A549 (cell line): ENCODE measurements at regions not wholly inside any gene's neighbourhood (a gene's known extent, or its start where the extent isn't known, plus 50 kb on each side); places are given as distances from the start of the nearest gene placed in this dataset.
"Not testable (repeated sequence)": the region's sequence is repeated elsewhere in the genome, so short reads cannot be mapped to it uniquely, and the experiment has no call there.

ENCODE experiments used
- ATAC-seq, 2 experiments: fragments of 200-7000 bp in 1 of 2; fragments of >200 bp in 1 of 2; cut with Nextera tagmentation in 1 of 2; cut with Tn5 transposase in 1 of 2; 3 replicates each; pipeline versions ENCODE4 v1.8.0 to v1.9.1; 2018 to 2020; ENCODE audit warnings: mild to moderate bottlenecking in 1 of 2, moderate library complexity in 1 of 2
- CTCF ChIA-PET: fragments of 300-600 bp; sonication (Branson Sonifier 250); formaldehyde crosslinking; extraction: SDS; loops from one replicate; lab custom pipeline; 2021; ENCODE audit warnings: antibody characterized with exemption, inconsistent platforms; lab: Yijun Ruan, JAX
- POLR2A ChIA-PET: fragments of 350-600 bp; formaldehyde crosslinking; extraction: SDS; loops from one replicate; lab custom pipeline; 2021; ENCODE audit warnings: antibody characterized with exemption, inconsistent platforms; lab: Yijun Ruan, JAX
- DNase-seq, 2 experiments: peaks; one replicate each; pipeline versions ENCODE4 v3.0.0 to v3.0.0-alpha.2; 2011 to 2016; ENCODE audit warnings: low read depth in 1 of 2, low spot score in 1 of 2
- FAIRE-seq: peaks from 2 replicates; lab custom pipeline; 2011; peaks lifted over from hg19 to GRCh38; lab: Jason Lieb, UNC
- H3K27ac ChIP-seq, 2 experiments: fragments of >200 bp; sonication (Bioruptor Twin); formaldehyde crosslinking; 3 replicates each; pipeline ENCODE4 v1.5.1; 2016 to 2017
- H3K4me1 ChIP-seq: fragments of >200 bp; sonication (Bioruptor Twin); formaldehyde crosslinking; 3 replicates; pipeline ENCODE4 v1.6.1; 2016
- H3K4me2 ChIP-seq: fragments of >200 bp; sonication (Bioruptor Twin); formaldehyde crosslinking; 3 replicates; pipeline ENCODE4 v1.6.1; 2016
- H3K4me3 ChIP-seq: fragments of >200 bp; sonication (Bioruptor Twin); formaldehyde crosslinking; 3 replicates; pipeline ENCODE4 v1.5.1; 2016
- H3K9me3 ChIP-seq: fragments of >200 bp; sonication (Bioruptor Twin); formaldehyde crosslinking; 3 replicates; pipeline ENCODE4 v1.6.1; 2016
- CBX2 ChIP-seq: fragments of 200-600 bp; sonication (generic); IDR thresholded peaks from 2 replicates; pipeline ENCODE4 v1.6.1; 2016; ENCODE audit warnings: low read depth, mild to moderate bottlenecking, borderline replicate concordance
- CBX8 ChIP-seq: fragments of 200-600 bp; sonication (generic); IDR thresholded peaks from 2 replicates; pipeline ENCODE4 v1.6.1; 2016
- CEBPB ChIP-seq, 2 experiments: fragments of >200 bp in 1 of 2; sonication (Bioruptor Twin) in 1 of 2; formaldehyde crosslinking in 1 of 2; IDR thresholded peaks; 2 replicates each; pipeline ENCODE4 v1.6.1; 2012 to 2016
- EHF ChIP-seq: fragments of 250-450 bp; sonication (Bioruptor Pico); IDR thresholded peaks from 2 replicates; pipeline ENCODE4 v1.5.0; 2020; ENCODE audit warnings: mild to moderate bottlenecking
- FOXS1 ChIP-seq: fragments of 250-450 bp; sonication (Bioruptor Pico); IDR thresholded peaks from 2 replicates; pipeline ENCODE4 v1.5.0; 2020; ENCODE audit warnings: mild to moderate bottlenecking, moderate library complexity
- HOXB5 ChIP-seq: fragments of 250-450 bp; sonication (Bioruptor Pico); IDR thresholded peaks from 2 replicates; pipeline ENCODE4 v1.5.0; 2020; ENCODE audit warnings: mild to moderate bottlenecking, moderate library complexity
- JUN ChIP-seq, 2 experiments: fragments of >200 bp; sonication (Bioruptor Twin); formaldehyde crosslinking; IDR thresholded peaks; 2 replicates in 1 of 2; 3 replicates in 1 of 2; pipeline ENCODE4 v1.6.1; 2016 to 2017
- KDM1A ChIP-seq: fragments of 200-600 bp; sonication (generic); IDR thresholded peaks from 2 replicates; pipeline ENCODE4 v1.6.1; 2016; ENCODE audit warnings: low read depth, mild to moderate bottlenecking
- MAFK ChIP-seq: fragments of 450-650 bp; IDR thresholded peaks from 2 replicates; pipeline ENCODE4 v1.6.1; 2014; ENCODE audit not compliant: partially characterized antibody
- NFE2L2 ChIP-seq: fragments of 150-350 bp; conservative IDR thresholded peaks from 2 replicates; pipeline ENCODE4 v1.6.1; 2014; ENCODE audit warnings: low read length
- NPAS2 ChIP-seq: fragments of 250-450 bp; sonication (Bioruptor Pico); IDR thresholded peaks from 2 replicates; pipeline ENCODE4 v1.8.0; 2022; ENCODE audit warnings: mild to moderate bottlenecking, moderate library complexity, borderline replicate concordance
- NR3C1 ChIP-seq: fragments of >200 bp; sonication (Bioruptor Twin); formaldehyde crosslinking; IDR thresholded peaks from 3 replicates; pipeline ENCODE4 v1.6.1; 2017
- POLR2AphosphoS2 ChIP-seq: conservative IDR thresholded peaks from 2 replicates; pipeline ENCODE4 v1.6.1; 2012; ENCODE audit warnings: low read length, improper control_type of control experiment, inconsistent platforms
- RAD21 ChIP-seq, 2 experiments: fragments of >200 bp in 1 of 2; sonication (Bioruptor Twin) in 1 of 2; formaldehyde crosslinking in 1 of 2; IDR thresholded peaks in 1 of 2; conservative IDR thresholded peaks in 1 of 2; 2 replicates in 1 of 2; 3 replicates in 1 of 2; pipeline ENCODE4 v1.6.1; 2012 to 2018; ENCODE audit warnings: inconsistent platforms in 1 of 2
- RCOR1 ChIP-seq: fragments of 150-350 bp; IDR thresholded peaks from 2 replicates; pipeline ENCODE4 v1.6.1; 2014; ENCODE audit warnings: antibody characterized with exemption, low read length, low read depth
- TFCP2L1 ChIP-seq: fragments of 250-450 bp; sonication (Bioruptor Pico); IDR thresholded peaks from 2 replicates; pipeline ENCODE4 v1.5.0; 2021; ENCODE audit warnings: mild to moderate bottlenecking
- WGBS: methylation state at CpG from one replicate; pipeline ENCODE4 v1.1.6; 2017; ENCODE audit errors: missing lambda C conversion rate; 5-methylcytosine and 5-hydroxymethylcytosine counted together
- TF ChIP-seq, protein P1 (sequence below): fragments of >200 bp; sonication (Bioruptor Twin); formaldehyde crosslinking; IDR thresholded peaks from 3 replicates; pipeline ENCODE4 v1.5.1; 2016
- TF ChIP-seq, protein P2 (sequence below): fragments of >200 bp; sonication (Bioruptor Twin); formaldehyde crosslinking; IDR thresholded peaks from 3 replicates; pipeline ENCODE4 v1.6.1; 2016
- TF ChIP-seq, protein P3 (sequence below): fragments of 150-350 bp; IDR thresholded peaks from 2 replicates; pipeline ENCODE4 v1.6.1; 2014; ENCODE audit warnings: low read depth, mild to moderate bottlenecking, low read length
- TF ChIP-seq, protein P4 (sequence below): fragments of 450-650 bp; IDR thresholded peaks from 2 replicates; pipeline ENCODE4 v1.6.1; 2014; ENCODE audit warnings: antibody characterized with exemption
- TF ChIP-seq, protein P5 (sequence below): fragments of 250-450 bp; sonication (Bioruptor Pico); IDR thresholded peaks from 2 replicates; pipeline ENCODE4 v1.5.0; 2021; ENCODE audit warnings: mild to moderate bottlenecking, moderate library complexity, borderline replicate concordance

DNA sequence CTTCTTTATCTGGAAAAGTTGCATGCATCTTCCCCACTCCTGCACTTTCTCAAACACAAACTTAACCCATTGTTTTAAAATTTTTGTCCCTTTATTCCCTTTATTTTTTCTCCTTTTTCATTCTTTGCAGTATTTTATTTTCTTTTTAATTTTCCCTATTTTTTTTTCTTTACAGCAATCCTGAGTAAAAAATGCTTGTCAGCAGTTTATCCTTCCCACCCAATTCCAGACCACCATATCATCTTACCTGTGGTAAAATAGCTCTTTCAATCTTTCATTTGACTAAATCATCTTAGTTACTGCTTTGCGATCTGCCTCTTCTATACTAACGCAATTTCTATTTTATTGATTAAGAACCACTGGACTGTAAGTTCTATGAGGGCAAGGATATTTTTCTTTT, 450.5 kb downstream of the KLHL4 start:
- WGBS: 82% methylated on average over 2 of the region's 2 CpGs
- ATAC-seq (no peak), FAIRE-seq (no peak), DNase-seq (no peak)
- H3K4me3 ChIP-seq: no peak overlapping the region
- POLR2A ChIA-PET: no interaction called here
- peak; percentile 58 for TF ChIP-seq MAFK
- no peak for TF ChIP-seq JUN (IDR thresholded peaks at IDR 0.05)
- TF ChIP-seq FOXS1 (CRISPR knock-in tag): no peak
- TF ChIP-seq, protein P1, sequence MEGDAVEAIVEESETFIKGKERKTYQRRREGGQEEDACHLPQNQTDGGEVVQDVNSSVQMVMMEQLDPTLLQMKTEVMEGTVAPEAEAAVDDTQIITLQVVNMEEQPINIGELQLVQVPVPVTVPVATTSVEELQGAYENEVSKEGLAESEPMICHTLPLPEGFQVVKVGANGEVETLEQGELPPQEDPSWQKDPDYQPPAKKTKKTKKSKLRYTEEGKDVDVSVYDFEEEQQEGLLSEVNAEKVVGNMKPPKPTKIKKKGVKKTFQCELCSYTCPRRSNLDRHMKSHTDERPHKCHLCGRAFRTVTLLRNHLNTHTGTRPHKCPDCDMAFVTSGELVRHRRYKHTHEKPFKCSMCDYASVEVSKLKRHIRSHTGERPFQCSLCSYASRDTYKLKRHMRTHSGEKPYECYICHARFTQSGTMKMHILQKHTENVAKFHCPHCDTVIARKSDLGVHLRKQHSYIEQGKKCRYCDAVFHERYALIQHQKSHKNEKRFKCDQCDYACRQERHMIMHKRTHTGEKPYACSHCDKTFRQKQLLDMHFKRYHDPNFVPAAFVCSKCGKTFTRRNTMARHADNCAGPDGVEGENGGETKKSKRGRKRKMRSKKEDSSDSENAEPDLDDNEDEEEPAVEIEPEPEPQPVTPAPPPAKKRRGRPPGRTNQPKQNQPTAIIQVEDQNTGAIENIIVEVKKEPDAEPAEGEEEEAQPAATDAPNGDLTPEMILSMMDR: no peak
- TF ChIP-seq, all 56 proteins: peak for 1
- CTCF ChIA-PET: no interaction called here
- Histone ChIP-seq H3K9me3 (no peaks in the 10 kb centered on the region), H3K27ac (no peak overlapping the region), H3K4me2 (no peak overlapping the region), H3K4me1 (no peaks in the 10 kb centered on the region)

DNA sequence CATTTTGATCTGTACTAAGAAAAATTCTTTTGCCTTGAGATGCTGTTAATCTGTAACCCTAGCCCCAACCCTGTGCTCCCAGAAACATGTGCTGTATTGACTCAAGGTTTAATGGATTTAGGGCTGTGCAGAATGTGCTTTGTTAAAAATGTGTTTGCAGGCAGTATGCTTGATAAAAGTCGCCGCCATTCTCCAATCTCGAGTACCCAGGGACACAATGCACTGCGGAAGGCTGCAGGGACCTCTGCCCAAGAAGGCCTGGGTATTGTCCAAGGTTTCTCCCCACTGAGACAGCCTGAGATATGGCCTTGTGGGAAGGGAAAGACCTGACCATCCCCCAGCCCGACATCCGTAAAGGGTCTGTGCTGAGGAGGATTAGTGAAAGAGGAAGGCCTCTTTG, 454.5 kb downstream of the KLHL4 start:
- FAIRE-seq, H3K4me2 ChIP-seq, CTCF ChIA-PET, H3K27ac ChIP-seq, POLR2A ChIA-PET, DNase-seq, H3K9me3 ChIP-seq, H3K4me1 ChIP-seq, H3K4me3 ChIP-seq, ATAC-seq: not testable (repeated sequence)
- 38% methylated on average over 6 of the region's 6 CpGs for WGBS

DNA sequence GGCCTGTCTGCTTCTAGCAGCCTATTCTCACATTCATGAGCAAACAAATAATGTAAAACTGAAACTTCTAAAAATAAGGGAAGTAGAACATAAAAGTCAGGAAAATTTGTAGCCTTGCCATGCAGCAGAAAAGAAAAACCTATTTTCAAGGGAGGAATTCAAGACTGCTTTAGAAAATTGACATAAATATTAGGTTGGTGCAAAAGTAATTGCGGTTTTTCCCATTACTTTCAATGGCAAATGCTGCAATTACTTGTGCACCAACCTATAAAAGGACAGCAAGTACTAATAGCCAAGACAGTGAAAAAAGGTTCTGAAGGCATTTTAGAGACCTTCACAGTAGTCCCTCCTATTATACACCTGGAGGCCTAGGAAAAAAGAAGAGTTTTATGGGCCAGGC, 457.8 kb downstream of the KLHL4 start:
- FAIRE-seq: no peak
- H3K4me3 ChIP-seq: no peak overlapping the region
- no peaks in the 10 kb centered on the region for H3K4me1 ChIP-seq
- no peak overlapping the region for H3K4me2 ChIP-seq
- POLR2A ChIA-PET: no interaction called here
- H3K9me3 ChIP-seq: no peaks in the 10 kb centered on the region
- WGBS: 0% methylated on average over 1 of the region's 1 CpG
- TF ChIP-seq CBX2: no peak
- no peak for TF ChIP-seq NR3C1
- no peak for TF ChIP-seq NPAS2 (CRISPR knock-in tag)
- TF ChIP-seq, protein P2, sequence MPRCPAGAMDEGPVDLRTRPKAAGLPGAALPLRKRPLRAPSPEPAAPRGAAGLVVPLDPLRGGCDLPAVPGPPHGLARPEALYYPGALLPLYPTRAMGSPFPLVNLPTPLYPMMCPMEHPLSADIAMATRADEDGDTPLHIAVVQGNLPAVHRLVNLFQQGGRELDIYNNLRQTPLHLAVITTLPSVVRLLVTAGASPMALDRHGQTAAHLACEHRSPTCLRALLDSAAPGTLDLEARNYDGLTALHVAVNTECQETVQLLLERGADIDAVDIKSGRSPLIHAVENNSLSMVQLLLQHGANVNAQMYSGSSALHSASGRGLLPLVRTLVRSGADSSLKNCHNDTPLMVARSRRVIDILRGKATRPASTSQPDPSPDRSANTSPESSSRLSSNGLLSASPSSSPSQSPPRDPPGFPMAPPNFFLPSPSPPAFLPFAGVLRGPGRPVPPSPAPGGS: no peak
- TF ChIP-seq, protein P3, sequence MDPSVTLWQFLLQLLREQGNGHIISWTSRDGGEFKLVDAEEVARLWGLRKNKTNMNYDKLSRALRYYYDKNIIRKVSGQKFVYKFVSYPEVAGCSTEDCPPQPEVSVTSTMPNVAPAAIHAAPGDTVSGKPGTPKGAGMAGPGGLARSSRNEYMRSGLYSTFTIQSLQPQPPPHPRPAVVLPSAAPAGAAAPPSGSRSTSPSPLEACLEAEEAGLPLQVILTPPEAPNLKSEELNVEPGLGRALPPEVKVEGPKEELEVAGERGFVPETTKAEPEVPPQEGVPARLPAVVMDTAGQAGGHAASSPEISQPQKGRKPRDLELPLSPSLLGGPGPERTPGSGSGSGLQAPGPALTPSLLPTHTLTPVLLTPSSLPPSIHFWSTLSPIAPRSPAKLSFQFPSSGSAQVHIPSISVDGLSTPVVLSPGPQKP: no peak
- TF ChIP-seq CBX8: no peak
- TF ChIP-seq, protein P4, sequence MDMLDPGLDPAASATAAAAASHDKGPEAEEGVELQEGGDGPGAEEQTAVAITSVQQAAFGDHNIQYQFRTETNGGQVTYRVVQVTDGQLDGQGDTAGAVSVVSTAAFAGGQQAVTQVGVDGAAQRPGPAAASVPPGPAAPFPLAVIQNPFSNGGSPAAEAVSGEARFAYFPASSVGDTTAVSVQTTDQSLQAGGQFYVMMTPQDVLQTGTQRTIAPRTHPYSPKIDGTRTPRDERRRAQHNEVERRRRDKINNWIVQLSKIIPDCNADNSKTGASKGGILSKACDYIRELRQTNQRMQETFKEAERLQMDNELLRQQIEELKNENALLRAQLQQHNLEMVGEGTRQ: no peak
- TF ChIP-seq KDM1A: no peak
- no peak for TF ChIP-seq TFCP2L1 (CRISPR knock-in tag)
- TF ChIP-seq NFE2L2: no peak
- TF ChIP-seq CEBPB (IDR thresholded peaks at IDR 0.05): no peak
- TF ChIP-seq RCOR1: no peak
- TF ChIP-seq, protein P5, sequence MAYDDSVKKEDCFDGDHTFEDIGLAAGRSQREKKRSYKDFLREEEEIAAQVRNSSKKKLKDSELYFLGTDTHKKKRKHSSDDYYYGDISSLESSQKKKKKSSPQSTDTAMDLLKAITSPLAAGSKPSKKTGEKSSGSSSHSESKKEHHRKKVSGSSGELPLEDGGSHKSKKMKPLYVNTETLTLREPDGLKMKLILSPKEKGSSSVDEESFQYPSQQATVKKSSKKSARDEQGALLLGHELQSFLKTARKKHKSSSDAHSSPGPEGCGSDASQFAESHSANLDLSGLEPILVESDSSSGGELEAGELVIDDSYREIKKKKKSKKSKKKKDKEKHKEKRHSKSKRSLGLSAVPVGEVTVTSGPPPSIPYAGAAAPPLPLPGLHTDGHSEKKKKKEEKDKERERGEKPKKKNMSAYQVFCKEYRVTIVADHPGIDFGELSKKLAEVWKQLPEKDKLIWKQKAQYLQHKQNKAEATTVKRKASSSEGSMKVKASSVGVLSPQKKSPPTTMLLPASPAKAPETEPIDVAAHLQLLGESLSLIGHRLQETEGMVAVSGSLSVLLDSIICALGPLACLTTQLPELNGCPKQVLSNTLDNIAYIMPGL (CRISPR knock-in tag): no peak
- no peak for TF ChIP-seq POLR2AphosphoS2
- no peak for TF ChIP-seq HOXB5 (CRISPR knock-in tag)
- no peak for TF ChIP-seq RAD21 (conservative IDR thresholded peaks at IDR 0.05 in 1 of 2, IDR thresholded peaks at IDR 0.05 in 1 of 2)
- TF ChIP-seq EHF (CRISPR knock-in tag): no peak
- TF ChIP-seq, all 56 proteins: peak for 0
- CTCF ChIA-PET: no interaction called here
- no peak overlapping the region for H3K27ac ChIP-seq
- DNase-seq: no peak
- ATAC-seq: no peak

DNA sequence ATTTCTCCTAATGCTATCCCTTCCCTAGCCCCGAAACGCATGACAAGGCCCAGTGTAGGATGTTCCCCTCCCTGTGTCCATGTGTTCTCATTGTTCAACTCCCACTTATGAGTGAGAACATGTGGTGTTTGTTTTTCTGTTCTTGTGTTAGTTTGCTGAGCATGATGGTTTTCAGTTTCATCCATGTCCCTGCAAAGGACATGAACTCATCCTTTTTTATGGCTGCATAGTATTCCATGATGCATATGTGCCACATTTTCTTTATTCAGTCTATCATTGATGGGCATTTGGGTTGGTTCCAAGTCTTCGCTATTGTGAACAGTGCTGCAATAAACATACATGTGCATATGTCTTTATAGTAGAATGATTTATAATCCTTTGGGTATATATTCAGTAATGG, 490.3 kb downstream of the KLHL4 start:
- POLR2A ChIA-PET, ATAC-seq, FAIRE-seq: not testable (repeated sequence)

More for the DNA sequence above, 490.3 kb downstream of the KLHL4 start:
- H3K4me1 ChIP-seq, H3K4me2 ChIP-seq, CTCF ChIA-PET, H3K9me3 ChIP-seq, H3K4me3 ChIP-seq, DNase-seq, H3K27ac ChIP-seq: not testable (repeated sequence)
- WGBS: 0% methylated on average over 3 of the region's 3 CpGs
